ENCODE measurements at regions not wholly inside any gene's neighbourhood (a gene's known extent, or its start where the extent isn't known, plus 50 kb on each side); places are given as distances from the start of the nearest gene placed in this dataset.

- Histone ChIP-seq H3K4me3 (no peak overlapping the region), H3K36me3 (no peaks in the 10 kb centered on the region), H3K9me3 (no peaks in the 10 kb centered on the region), H3K27me3 (no peaks in the 10 kb centered on the region), H3K27ac (no peak overlapping the region), H3K4me1 (no peaks in the 10 kb centered on the region)
- no peak for DNase-seq (ENCODE audit: low spot score in 2 of 2)
- intact Hi-C loops (cut with DNase I; ENCODE audit: low total_unique reads) = no loop called here
- TF ChIP-seq POLR2AphosphoS5 (IDR thresholded peaks at IDR 0.05) = no peak
- TF ChIP-seq POLR2A (IDR thresholded peaks at IDR 0.05) = no peak
- TF ChIP-seq CTCF (IDR thresholded peaks at IDR 0.05) = no peak
Measured at GRCh38 chr6:156707818-156708217, 69.4 kb upstream of the ARID1B start.

- Histone ChIP-seq H3K27me3 (no peaks in the 10 kb centered on the region), H3K27ac (peak overlapping the region in 1 of 2 donors; percentile 46), H3K9me3 (no peaks in the 10 kb centered on the region), H3K36me3 (no peaks in the 10 kb centered on the region), H3K4me1 (no peaks in the 10 kb centered on the region), H3K4me3 (no peak overlapping the region)
- intact Hi-C loops (cut with DNase I; ENCODE audit: low total_unique reads) = no loop called here
- TF ChIP-seq POLR2AphosphoS5 (IDR thresholded peaks at IDR 0.05) (no peak), CTCF (IDR thresholded peaks at IDR 0.05) (no peak), POLR2A (IDR thresholded peaks at IDR 0.05) (no peak)
- no peak for DNase-seq (ENCODE audit: low spot score in 2 of 2)
Measured at GRCh38 chr6:156703719-156704118, 73.5 kb upstream of the ARID1B start.

GRCh38 chr6:156701966-156702365 is 75.2 kb upstream of the ARID1B start:
- no peaks in the 10 kb centered on the region for H3K27me3 ChIP-seq
- intact Hi-C loops (cut with DNase I; ENCODE audit: low total_unique reads) = no loop called here
- no peak overlapping the region for H3K27ac ChIP-seq
- no peaks in the 10 kb centered on the region for H3K9me3 ChIP-seq
- H3K36me3 ChIP-seq = no peaks in the 10 kb centered on the region
- DNase-seq (ENCODE audit: low spot score in 2 of 2) = no peak
- H3K4me1 ChIP-seq = no peaks in the 10 kb centered on the region
- TF ChIP-seq CTCF (IDR thresholded peaks at IDR 0.05) (no peak), POLR2A (IDR thresholded peaks at IDR 0.05) (no peak), POLR2AphosphoS5 (IDR thresholded peaks at IDR 0.05) (no peak)
- no peak overlapping the region for H3K4me3 ChIP-seq

GRCh38 chr6:156700440-156701057 is 76.6 kb upstream of the ARID1B start:
- intact Hi-C loops (cut with DNase I; ENCODE audit: low total_unique reads) = no loop called here
- TF ChIP-seq CTCF (IDR thresholded peaks at IDR 0.05) (no peak), POLR2A (IDR thresholded peaks at IDR 0.05) (no peak), POLR2AphosphoS5 (IDR thresholded peaks at IDR 0.05) (no peak)
- no peak overlapping the region for H3K27ac ChIP-seq

GRCh38 chr6:156699935-156700334 is 77.2 kb upstream of the ARID1B start:
- no peak for DNase-seq (ENCODE audit: low spot score in 2 of 2)
- Histone ChIP-seq H3K4me3 (no peak overlapping the region), H3K27ac (no peak overlapping the region), H3K4me1 (no peaks in the 10 kb centered on the region), H3K36me3 (no peaks in the 10 kb centered on the region), H3K9me3 (no peaks in the 10 kb centered on the region), H3K27me3 (no peaks in the 10 kb centered on the region)
- intact Hi-C loops (cut with DNase I; ENCODE audit: low total_unique reads) = loop anchor here (5.0 kb wide), 1 partner anchor 338 kb away; no protein-coding TSS in a partner anchor
- TF ChIP-seq POLR2AphosphoS5 (IDR thresholded peaks at IDR 0.05) (no peak), CTCF (IDR thresholded peaks at IDR 0.05) (no peak), POLR2A (IDR thresholded peaks at IDR 0.05) (no peak)

More at GRCh38 chr6:156700440-156701057, 76.6 kb upstream of the ARID1B start:
- no peak for DNase-seq (ENCODE audit: low spot score in 2 of 2)
- Histone ChIP-seq H3K4me3 (no peak overlapping the region), H3K9me3 (no peaks in the 10 kb centered on the region), H3K36me3 (no peaks in the 10 kb centered on the region), H3K4me1 (no peaks in the 10 kb centered on the region), H3K27me3 (no peaks in the 10 kb centered on the region)

Data from breast epithelium (tissue), 4 donors.